Upper lobe of right lung (tissue), 1 donor: ENCODE measurements at regions not wholly inside any gene's neighbourhood (a gene's known extent, or its start where the extent isn't known, plus 50 kb on each side); places are given as distances from the start of the nearest gene placed in this dataset.
"Not testable (repeated sequence)": the region's sequence is repeated elsewhere in the genome, so short reads cannot be mapped to it uniquely, and the experiment has no call there.

Source experiments
- ATAC-seq: fragments of 200-7000 bp; cut with Tn5 transposase; one replicate; pipeline ENCODE4 v1.9.1; 2020; ENCODE audit warnings: mild to moderate bottlenecking, moderate library complexity
- DNase-seq: peaks from one replicate; pipeline ENCODE4 v3.0.0-alpha.2; 2020
- H3K27ac ChIP-seq: fragments of 200-600 bp; one replicate; pipeline ENCODE4 v1.8.0; 2022
- H3K27me3 ChIP-seq: fragments of 200-600 bp; one replicate; pipeline ENCODE4 v1.8.0; 2022; ENCODE audit warnings: mild to moderate bottlenecking
- H3K36me3 ChIP-seq: fragments of 200-600 bp; one replicate; pipeline ENCODE4 v1.8.0; 2022
- H3K4me1 ChIP-seq: fragments of 200-600 bp; one replicate; pipeline ENCODE4 v1.8.0; 2022
- H3K4me3 ChIP-seq: fragments of 200-600 bp; one replicate; pipeline ENCODE4 v1.8.0; 2022; ENCODE audit warnings: mild to moderate bottlenecking
- H3K9me3 ChIP-seq: fragments of 200-600 bp; one replicate; pipeline ENCODE4 v1.8.0; 2022
- CTCF ChIP-seq: fragments of 200-600 bp; IDR thresholded peaks from one replicate; pipeline ENCODE4 v1.8.0; 2022; ENCODE audit warnings: antibody characterized with exemption
- intact Hi-C: fragments of 100-400 bp; cut with DNase I; formaldehyde crosslinking; loops from one replicate; pipeline ENCODE4 v1.11.0; 2022
- donor health status: DM: no; HTN: yes; CAD: no; lungs with severe emphysema.

DNA sequence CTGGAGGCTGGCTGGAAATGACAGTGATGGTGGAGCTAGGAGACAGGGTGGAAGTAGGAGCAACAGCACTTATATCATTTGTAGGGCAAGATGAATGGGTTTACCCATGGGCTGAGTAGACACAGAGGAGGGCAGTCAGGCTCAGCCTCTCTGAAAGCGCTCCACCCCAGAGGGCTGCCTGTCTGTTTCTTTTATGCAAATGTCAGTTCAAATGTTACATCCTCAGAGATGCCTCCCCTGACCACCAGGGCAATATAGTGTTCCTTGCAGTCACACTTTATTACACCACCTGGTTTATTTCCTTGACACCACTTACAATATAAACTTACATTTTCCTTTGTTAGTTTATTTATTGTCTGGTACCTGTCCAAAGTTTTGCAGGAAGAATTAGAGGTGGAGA lies 159.5 kb upstream of the IL12B start:
- intact Hi-C loops, result no loop called here

GRCh38 chr5:159490507-159490906 lies 160.2 kb upstream of the IL12B start:
- no peak overlapping the region for H3K27ac ChIP-seq
- H3K36me3 ChIP-seq, result no peaks in the 10 kb centered on the region
- H3K27me3 ChIP-seq, result no peaks in the 10 kb centered on the region
- DNase-seq (no peak), ATAC-seq (no peak)
- H3K4me1 ChIP-seq, result no peaks in the 10 kb centered on the region
- intact Hi-C loops, result no loop called here
- H3K4me3 ChIP-seq, result no peak overlapping the region
- H3K9me3 ChIP-seq, result no peaks in the 10 kb centered on the region
- no peak for TF ChIP-seq CTCF

More for the DNA sequence above, 159.5 kb upstream of the IL12B start:
- Histone ChIP-seq H3K27ac (no peak overlapping the region), H3K9me3 (no peaks in the 10 kb centered on the region), H3K4me3 (no peak overlapping the region), H3K36me3 (no peaks in the 10 kb centered on the region), H3K27me3 (no peaks in the 10 kb centered on the region), H3K4me1 (no peaks in the 10 kb centered on the region)
- TF ChIP-seq CTCF, result no peak
- no peak for ATAC-seq
- no peak for DNase-seq

DNA sequence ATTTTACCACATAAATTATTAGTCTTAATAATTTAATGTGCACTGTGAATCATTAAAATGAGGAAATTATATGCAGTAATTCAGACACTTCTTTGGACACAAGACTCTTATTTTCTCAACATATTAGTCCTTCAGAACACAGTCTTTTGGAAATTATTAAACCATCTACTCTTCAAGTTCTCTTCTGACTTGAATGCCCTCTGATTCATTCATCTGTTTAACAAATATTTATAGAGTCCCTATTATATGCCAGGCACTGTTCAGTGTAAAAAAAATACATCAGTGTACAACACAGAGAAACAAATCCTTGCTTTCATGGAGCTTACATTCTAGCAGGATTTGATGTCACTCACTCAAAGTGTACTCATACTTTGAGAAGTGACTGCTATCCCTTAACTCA lies 163.4 kb upstream of the IL12B start:
- no peak for ATAC-seq
- intact Hi-C loops, result no loop called here

DNA sequence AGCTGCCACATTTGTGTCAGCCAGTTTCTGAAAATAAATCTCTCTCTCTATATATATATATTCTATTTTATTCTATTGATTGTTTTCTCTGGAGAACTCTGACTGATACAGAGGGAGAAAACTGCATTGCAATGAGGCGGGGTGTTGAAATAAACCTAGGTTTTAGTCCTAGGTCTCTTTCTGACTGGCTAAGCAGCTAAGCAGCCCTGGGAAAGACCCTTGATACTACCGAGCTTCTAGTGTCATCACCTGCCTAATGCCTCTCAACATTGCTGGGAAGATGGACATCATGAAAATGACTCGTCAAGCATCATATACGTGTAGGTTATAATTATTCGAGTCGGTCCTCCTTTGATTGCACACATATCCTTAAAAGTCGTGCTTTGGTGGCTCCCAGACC lies 166.5 kb upstream of the IL12B start:
- intact Hi-C loops, result no loop called here
- H3K9me3 ChIP-seq, result no peaks in the 10 kb centered on the region
- no peak for ATAC-seq

More for the DNA sequence above, 163.4 kb upstream of the IL12B start:
- no peaks in the 10 kb centered on the region for H3K4me1 ChIP-seq
- H3K4me3 ChIP-seq, result no peak overlapping the region
- H3K27ac ChIP-seq, result no peak overlapping the region
- no peaks in the 10 kb centered on the region for H3K9me3 ChIP-seq
- TF ChIP-seq CTCF, result no peak
- DNase-seq, result no peak
- H3K36me3 ChIP-seq, result no peaks in the 10 kb centered on the region
- H3K27me3 ChIP-seq, result no peaks in the 10 kb centered on the region

GRCh38 chr5:159497221-159497620 lies 166.9 kb upstream of the IL12B start:
- ATAC-seq (no peak), DNase-seq (no peak)
- Histone ChIP-seq H3K9me3 (no peaks in the 10 kb centered on the region), H3K27me3 (no peaks in the 10 kb centered on the region), H3K27ac (no peak overlapping the region), H3K4me3 (no peak overlapping the region), H3K4me1 (no peaks in the 10 kb centered on the region), H3K36me3 (no peaks in the 10 kb centered on the region)
- no peak for TF ChIP-seq CTCF
- intact Hi-C loops, result no loop called here

More for the DNA sequence above, 166.5 kb upstream of the IL12B start:
- no peaks in the 10 kb centered on the region for H3K36me3 ChIP-seq
- H3K4me3 ChIP-seq, result no peak overlapping the region
- H3K27ac ChIP-seq, result no peak overlapping the region
- DNase-seq, result no peak
- no peaks in the 10 kb centered on the region for H3K27me3 ChIP-seq
- H3K4me1 ChIP-seq, result no peaks in the 10 kb centered on the region
- no peak for TF ChIP-seq CTCF

GRCh38 chr5:159498630-159499029 lies 168.3 kb upstream of the IL12B start:
- no peak for TF ChIP-seq CTCF
- intact Hi-C loops, result no loop called here
- ATAC-seq, result no peak
- H3K27ac ChIP-seq, result no peak overlapping the region
- H3K4me1 ChIP-seq, result no peaks in the 10 kb centered on the region
- no peaks in the 10 kb centered on the region for H3K36me3 ChIP-seq
- no peaks in the 10 kb centered on the region for H3K27me3 ChIP-seq
- no peak overlapping the region for H3K4me3 ChIP-seq
- no peaks in the 10 kb centered on the region for H3K9me3 ChIP-seq
- no peak for DNase-seq

GRCh38 chr5:159502116-159502515 lies 171.8 kb upstream of the IL12B start:
- intact Hi-C loops, H3K4me3 ChIP-seq, H3K9me3 ChIP-seq, DNase-seq, H3K27me3 ChIP-seq, ATAC-seq, H3K36me3 ChIP-seq, H3K27ac ChIP-seq: not testable (repeated sequence)
- H3K4me1 ChIP-seq, result peaks cover 15% of the 10 kb centered on the region
